Erythroblast (primary cell): ENCODE measurements at regions not wholly inside any gene's neighbourhood (a gene's known extent, or its start where the extent isn't known, plus 50 kb on each side); places are given as distances from the start of the nearest gene placed in this dataset.

ENCODE experiments used
- DNase-seq, 2 experiments: peaks; one replicate each; lab custom pipeline; 2025; lab: John Stamatoyannopoulos, UW
- GATA1 ChIP-seq: IDR thresholded peaks from 2 replicates; pipeline ENCODE4 v1.6.1; 2011; ENCODE audit warnings: low read depth, mild to moderate bottlenecking, control low read depth, low read length, moderate library complexity
- POLR2A ChIP-seq: IDR thresholded peaks from 2 replicates; pipeline ENCODE4 v1.6.1; 2011; ENCODE audit warnings: mild to moderate bottlenecking, low read length

DNA sequence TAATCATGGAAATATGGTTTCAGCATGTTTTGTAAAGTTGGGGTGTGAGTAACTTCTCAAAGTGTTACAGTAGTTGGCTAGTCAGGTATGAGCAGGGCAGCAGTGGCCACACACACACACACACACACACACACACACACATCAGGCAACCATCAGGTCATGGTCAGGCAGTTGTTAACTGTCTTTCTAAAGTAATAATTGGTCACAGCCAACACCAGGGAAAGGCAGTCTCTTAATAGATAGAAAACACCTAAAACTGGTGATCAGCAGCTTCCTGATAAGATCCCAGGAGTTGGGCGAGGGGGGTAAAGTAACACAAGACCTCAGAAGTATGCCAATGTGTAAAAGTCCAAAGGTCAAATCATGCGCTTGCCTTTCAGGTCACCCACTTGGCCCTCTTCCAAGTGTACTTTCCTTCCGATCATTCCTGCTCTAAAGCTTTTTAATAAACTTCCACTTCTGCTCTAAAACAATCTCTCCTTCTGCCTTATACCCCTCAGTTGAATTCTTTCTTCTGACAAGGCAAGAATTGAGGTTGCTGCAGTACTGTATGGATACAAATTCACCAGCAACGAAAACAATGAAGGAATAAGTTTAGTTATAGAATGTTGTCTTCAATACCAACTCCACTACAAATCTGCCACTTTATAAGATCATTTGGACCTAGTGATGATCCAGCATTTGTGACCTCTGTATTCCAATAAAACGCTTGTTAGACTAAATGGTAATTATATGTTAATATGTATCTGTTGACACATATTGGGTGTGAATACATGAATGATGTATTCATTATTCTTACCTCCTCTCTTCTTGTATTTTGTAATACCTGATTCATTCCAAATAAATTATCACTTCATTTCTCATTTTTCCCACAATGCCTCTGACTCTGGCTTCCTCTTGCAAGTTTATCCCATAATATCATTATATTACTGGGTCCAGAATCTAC is 254.3 kb downstream of the METTL4 start:
- TF ChIP-seq GATA1 (no peak), POLR2A (no peak)
- DNase-seq: peak; percentile 27 to 38

DNA sequence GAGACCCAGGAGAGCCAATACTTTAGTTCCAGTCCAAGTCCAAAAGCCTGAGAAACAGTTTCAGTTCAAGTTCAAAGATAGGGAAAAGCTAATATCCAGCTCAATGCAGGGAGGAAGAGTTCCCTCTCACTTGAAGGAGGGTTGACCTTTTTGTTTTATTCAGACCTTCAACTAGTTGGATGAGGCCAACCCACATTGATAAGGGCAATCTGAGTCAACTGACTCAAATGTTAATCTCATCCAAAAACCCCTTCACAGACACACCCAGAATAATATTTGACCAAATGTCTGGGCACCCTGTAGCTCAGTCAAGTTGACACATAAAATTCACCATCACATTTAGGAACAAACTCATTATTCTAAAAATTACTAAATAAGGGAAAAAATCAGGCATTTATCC is 246.8 kb downstream of the METTL4 start:
- DNase-seq: peak; percentile 29
- no peak for TF ChIP-seq POLR2A
- no peak for TF ChIP-seq GATA1

DNA sequence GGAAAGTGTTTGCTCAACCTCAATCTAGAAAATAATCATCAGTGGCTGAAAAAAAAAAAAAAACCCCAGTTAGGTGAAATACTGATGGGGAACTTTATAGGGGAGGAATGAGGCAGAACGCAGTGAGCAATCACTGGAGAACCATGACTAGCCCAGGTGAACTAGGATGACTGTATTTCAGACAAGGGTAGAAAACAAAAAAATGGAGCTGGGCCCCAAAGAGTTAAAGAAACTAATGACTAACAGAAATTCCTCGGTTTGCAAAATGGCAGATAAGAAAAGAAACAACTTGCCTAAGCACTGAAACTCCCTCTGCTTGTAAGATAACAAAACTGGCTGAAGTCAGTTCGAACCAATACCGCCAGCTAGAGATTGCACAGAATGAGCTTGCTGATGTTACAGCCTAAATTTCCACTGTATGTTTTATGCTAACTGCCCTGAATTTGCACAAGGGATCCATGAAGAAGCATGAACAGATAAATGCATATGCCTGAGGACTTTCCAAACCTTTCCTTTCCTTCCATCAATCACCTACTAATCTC is 245.9 kb downstream of the METTL4 start:
- TF ChIP-seq GATA1 (peak; percentile 12), POLR2A (no peak)
- peak; percentile 84 to 88 for DNase-seq

DNA sequence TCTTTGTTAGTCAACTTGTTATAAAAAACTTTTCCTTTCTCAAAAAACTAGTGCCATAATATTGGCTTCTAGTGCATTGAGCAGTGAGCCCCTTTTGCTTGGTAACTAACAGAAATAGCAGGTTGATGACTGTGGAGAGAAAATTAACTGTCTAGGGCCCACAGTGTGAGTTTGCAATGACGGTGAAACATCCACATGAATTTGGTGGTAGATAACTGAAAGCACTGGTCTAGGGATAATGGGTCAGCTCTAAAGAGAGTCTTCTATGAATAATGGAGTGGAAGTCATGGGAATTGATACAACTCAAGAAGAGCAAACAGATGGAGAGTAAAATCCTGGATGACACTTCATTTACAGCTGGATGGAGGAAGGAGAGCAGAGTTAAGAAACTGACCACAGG is 245.4 kb downstream of the METTL4 start:
- no peak for DNase-seq
- no peak for TF ChIP-seq GATA1
- TF ChIP-seq POLR2A: no peak

DNA sequence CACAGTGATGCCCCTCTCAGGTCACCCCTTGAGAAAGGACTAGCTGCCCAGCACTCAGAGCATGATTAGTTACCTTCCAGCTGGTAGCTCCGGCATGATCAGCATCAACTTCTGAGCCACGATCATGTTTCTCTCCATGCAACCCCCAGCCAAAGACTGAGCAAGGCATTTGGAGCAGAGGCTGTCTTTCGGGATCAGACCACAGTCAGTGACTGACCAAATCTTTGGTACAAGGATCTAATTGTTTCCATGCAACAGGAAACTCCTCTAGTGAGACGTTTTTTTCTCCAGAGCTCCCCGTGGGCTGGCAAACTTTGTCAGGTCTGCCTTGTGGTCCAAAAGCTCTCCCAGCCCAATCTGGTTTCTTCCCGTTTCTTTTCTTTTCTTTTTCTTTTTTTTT is 244.3 kb downstream of the METTL4 start:
- TF ChIP-seq GATA1: no peak
- TF ChIP-seq POLR2A: no peak
- no peak for DNase-seq

DNA sequence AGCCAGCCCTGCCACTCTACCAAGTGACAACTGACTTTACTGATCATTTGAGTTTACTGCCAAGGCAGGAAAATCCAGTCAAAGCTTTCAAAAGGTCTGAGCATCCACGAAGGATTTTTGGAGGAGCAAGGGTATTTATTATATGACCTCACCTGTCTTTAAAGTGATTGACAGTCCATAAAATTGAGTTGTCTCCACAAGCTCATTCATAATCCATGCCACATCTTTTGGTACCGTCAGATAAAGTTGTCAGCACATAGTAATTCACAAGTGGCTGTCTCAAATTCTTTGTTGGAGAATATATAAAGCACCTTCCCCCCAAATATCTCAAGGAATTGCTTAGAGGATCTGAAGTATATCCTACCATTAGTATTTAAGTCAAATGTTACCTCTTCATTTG is 240.5 kb downstream of the METTL4 start:
- no peak for DNase-seq
- TF ChIP-seq GATA1 (no peak), POLR2A (no peak)

DNA sequence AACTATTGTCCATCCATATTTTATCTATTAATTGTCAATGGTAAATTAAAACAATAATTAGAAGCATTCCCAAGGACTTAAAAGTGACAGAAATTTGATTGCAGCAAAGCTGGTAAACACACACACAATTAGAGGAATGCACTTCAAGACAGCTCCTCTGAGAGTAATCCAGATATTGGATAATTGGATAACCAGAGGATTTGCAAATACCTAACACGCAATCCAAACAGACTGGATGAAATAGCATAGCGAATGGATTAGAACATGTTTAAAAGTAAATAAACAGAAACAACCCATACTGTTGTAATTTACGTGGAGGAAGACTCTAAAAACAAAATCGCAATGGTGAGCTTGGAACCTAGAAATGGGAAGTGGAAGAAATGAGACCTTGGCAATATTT is 239.8 kb downstream of the METTL4 start:
- TF ChIP-seq POLR2A: no peak
- no peak for TF ChIP-seq GATA1
- no peak for DNase-seq

DNA sequence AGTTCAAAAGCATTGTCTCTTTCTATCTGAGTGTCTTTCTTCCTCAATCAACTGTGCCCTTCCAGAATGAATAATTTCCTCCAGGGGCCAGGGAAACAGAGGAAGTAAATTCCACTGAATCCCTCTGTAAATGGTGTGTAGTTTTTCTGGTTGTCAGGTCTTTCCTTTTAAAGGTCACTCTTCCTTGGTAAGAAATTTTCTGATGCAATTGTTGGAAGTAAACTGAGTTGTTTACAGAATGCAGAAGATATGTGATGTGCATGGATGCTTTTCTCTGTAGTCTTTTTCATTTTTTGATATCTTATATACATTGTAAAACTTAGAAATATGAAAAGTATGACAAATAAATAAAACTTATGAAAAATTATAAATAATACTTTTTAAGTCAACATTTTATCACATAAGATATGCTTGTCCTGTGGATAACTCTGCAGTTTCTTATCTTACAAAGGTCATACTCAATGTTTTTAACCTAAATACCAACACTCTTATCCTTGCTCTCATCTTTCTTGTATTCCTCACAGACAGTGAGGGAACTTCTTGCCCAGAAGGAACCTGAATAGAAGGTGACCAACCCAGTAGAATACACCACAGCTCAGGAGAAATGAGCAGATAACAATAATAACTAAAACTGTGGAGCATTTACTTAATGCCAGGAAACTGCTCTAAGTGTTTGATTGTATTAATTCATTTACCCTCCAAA is 234.5 kb downstream of the METTL4 start:
- DNase-seq: no peak
- TF ChIP-seq POLR2A: no peak
- no peak for TF ChIP-seq GATA1

DNA sequence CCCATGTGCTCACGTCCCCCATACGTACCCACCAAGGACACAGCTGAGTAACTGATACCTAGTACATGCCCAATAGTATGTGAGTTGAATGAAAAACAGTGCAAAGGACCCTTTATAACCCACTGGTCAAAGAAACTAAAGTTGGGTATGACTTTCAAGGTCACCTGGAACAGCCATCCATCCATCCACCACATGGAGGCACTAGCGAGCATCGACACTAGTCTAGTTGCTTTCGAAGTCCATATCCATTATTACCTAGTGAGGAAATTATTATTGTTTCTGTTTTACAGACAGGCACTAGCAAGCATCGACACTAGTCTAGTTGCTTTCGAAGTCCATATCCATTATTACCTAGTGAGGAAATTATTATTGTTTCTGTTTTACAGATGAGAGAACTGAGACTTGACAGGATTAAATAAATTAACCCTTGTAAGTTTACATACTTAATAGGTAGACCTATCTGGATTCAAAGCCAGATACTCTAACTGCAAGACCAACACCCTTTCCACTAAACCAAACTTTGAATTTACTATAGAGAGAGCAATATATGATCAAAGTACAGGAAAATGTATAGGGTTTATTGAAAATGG is 233.7 kb downstream of the METTL4 start:
- DNase-seq: peak; percentile 56 to 76
- TF ChIP-seq GATA1 (no peak), POLR2A (no peak)

DNA sequence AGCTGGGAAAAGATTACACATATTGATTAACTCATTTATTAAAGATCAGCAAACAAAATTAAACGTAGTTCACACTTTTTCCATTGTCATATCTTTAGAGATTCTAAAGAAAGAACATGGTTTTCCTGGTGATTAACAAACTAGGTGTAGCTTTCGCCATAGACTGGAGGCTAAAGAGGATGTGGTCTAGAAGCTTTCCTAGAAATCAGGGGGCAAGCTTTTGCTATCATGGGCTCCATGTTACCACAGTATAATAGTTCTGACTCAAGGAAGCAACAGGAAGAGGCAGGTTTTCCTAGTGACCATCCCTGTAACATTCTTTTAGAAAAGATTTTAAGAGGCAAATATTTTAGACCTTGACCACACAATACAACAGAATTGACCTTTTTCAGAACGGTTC is 232.7 kb downstream of the METTL4 start:
- DNase-seq: no peak
- TF ChIP-seq POLR2A (no peak), GATA1 (no peak)

DNA sequence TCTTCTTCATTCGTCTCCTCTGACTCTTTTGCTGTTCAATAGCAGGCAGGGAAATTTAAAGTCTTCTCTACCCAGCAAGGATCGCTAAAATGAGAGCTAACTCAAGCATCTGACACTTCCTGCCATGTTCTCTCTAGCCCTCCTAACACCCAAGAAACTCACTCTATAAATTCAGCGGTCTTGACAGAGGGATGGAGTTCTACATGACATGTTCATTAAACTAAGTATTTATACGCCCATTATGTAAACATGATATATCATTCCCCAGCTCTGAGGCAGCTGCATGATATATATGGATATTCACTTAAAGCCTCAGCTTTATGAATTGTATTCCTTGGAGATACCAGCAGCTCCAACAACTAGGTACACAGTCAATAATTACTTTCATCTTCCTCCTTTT is 231.0 kb downstream of the METTL4 start:
- no peak for DNase-seq
- TF ChIP-seq GATA1 (no peak), POLR2A (no peak)

DNA sequence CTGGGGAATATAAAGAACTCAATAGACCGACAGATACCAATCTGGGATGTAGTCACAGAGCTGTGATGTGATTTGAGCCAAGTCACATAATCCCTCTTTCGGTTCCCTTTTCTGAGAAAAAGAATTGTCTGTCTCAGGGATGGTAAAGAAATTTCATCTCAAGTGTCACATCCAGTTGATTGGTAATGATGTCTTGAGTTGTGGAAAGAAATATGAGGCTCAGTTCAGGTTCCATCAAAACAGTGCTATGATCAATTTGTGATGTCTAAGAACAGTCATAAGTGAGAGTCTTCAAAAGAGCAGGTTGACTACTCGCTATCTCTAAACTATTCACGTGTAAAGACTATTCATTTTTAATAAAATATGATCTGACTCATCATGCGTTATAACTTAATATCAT is 223.3 kb downstream of the METTL4 start:
- TF ChIP-seq POLR2A (no peak), GATA1 (no peak)
- DNase-seq: no peak

DNA sequence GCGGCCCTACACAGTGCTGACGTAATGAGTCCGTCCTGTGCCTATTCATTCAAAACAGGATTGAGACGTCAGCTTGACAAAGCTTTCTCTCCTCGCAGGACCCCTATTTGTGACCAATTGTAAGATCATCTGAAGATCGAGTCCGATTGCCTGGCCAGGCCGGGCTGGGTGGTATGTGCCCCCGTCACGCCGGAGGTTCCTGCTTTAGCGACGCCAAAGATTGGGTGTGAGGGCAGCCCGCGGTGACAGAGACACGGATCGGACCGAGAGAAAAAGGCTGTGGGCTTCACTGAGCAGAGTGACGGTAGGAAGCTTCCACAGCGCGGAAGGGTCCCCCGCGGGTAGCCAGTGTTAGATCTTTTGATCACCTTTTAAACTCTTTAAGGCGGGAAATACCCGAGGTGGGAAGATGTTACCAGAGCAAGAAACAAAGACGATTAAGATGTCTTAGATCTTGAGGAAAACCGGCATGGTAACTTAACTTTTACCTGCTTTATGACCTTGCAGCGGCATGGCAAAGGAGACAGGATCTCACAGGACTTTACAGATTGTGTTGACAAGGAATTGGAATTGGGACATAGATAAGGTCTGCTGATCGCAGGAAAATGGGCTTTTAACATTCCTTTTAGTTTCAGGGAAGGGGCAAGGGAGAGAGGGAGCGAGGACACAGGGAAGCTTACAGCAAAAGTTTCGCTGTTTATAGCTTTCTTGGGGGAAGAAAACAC is 220.0 kb downstream of the METTL4 start:
- no peak for TF ChIP-seq GATA1
- no peak for TF ChIP-seq POLR2A
- DNase-seq: no peak
